Gastroesophageal sphincter (tissue), 4 donors: ENCODE measurements at regions not wholly inside any gene's neighbourhood (a gene's known extent, or its start where the extent isn't known, plus 50 kb on each side); places are given as distances from the start of the nearest gene placed in this dataset.

Experiments
- ATAC-seq: fragments of 150-250 bp; one replicate; pipeline ENCODE4 v1.9.1; 2016; ENCODE audit warnings: mild to moderate bottlenecking, moderate library complexity
- H3K27ac ChIP-seq, 4 donors: fragments of 200-600 bp; sonication (generic) in 3 of 4; 1 replicate in 3 of 4; 2 replicates in 1 of 4; pipeline ENCODE4 v1.5.1; 2016 to 2019
- H3K27me3 ChIP-seq: fragments of 200-600 bp; sonication (generic); one replicate; pipeline ENCODE4 v1.5.1; 2019
- H3K36me3 ChIP-seq, 2 donors: fragments of 200-600 bp; sonication (generic); one replicate each; pipeline ENCODE4 v1.5.1; 2019; ENCODE audit warnings: control low read depth in 1 of 2
- H3K4me1 ChIP-seq, 3 donors: fragments of 200-600 bp; sonication (generic); 1 replicate in 2 of 3; 2 replicates in 1 of 3; pipeline ENCODE4 v1.5.1; 2016 to 2019; ENCODE audit warnings: control low read depth in 2 of 3
- H3K4me3 ChIP-seq, 2 donors: fragments of 200-600 bp; sonication (generic); one replicate each; pipeline ENCODE4 v1.5.1; 2019; ENCODE audit warnings: mild to moderate bottlenecking in 1 of 2, moderate library complexity in 1 of 2
- H3K9me3 ChIP-seq, 3 donors: fragments of 200-600 bp; sonication (generic); one replicate each; pipeline ENCODE4 v1.5.1; 2017 to 2019; ENCODE audit warnings: control low read depth in 2 of 3
- POLR2A ChIP-seq, 2 donors: fragments of 450-650 bp; IDR thresholded peaks; one replicate each; pipeline ENCODE4 v1.6.1; 2017; ENCODE audit warnings: antibody characterized with exemption in 2 of 2, mild to moderate bottlenecking in 2 of 2, moderate library complexity in 1 of 2
- WGBS, 2 donors: methylation state at CpG; one replicate each; pipeline ENCODE4 v1.1.5; 2018; ENCODE audit warnings: low coverage in 1 of 2; 5-methylcytosine and 5-hydroxymethylcytosine counted together

- H3K9me3 ChIP-seq, result no peaks in the 10 kb centered on the region
- no peaks in the 10 kb centered on the region for H3K4me1 ChIP-seq
- H3K27me3 ChIP-seq, result no peaks in the 10 kb centered on the region
- no peak overlapping the region for H3K27ac ChIP-seq
- no peak for TF ChIP-seq POLR2A (IDR thresholded peaks at IDR 0.05)
- WGBS, 2 donors, result 75 to 100% methylated on average over 1 of the region's 1 CpG
- H3K4me3 ChIP-seq, result no peak overlapping the region
- H3K36me3 ChIP-seq, result no peaks in the 10 kb centered on the region
- no peak for ATAC-seq
Measured at GRCh38 chrX:7983581-7983980, 56.4 kb upstream of the PNPLA4 start.
